D721Med (cell line): ENCODE measurements at regions not wholly inside any gene's neighbourhood (a gene's known extent, or its start where the extent isn't known, plus 50 kb on each side); places are given as distances from the start of the nearest gene placed in this dataset.

Experiments
- DNase-seq: peaks from one replicate; pipeline ENCODE4 v3.0.0; 2011; ENCODE audit warnings: low spot score; ENCODE audit not compliant: insufficient read length
- FAIRE-seq: peaks from 2 replicates; lab custom pipeline; 2011; peaks lifted over from hg19 to GRCh38; lab: Jason Lieb, UNC
- TF ChIP-seq, protein P1 (sequence below): IDR thresholded peaks from 2 replicates; pipeline ENCODE4 v1.5.1; 2012; ENCODE audit warnings: mild to moderate bottlenecking, control low read depth; ENCODE audit not compliant: insufficient read depth; ENCODE audit errors: missing control alignments

DNA sequence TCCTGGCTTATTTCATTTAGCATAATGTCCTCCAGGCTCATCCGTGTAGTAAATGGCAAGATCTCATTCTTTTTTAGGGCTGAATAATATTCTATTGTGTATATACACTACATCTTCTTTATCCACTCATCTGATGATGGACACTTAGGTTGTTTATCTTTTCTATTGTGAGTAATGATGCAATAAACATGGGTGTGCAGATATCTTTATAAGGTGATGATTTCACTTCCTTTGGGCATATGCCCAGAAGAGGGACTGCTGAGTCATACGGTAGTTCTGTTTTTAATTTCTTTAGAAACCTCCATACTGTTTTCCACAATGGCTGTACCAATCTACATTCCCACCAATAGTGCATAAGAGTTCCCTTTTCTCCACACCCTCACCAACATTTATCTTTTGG lies 317.6 kb upstream of the CNKSR2 start:
- TF ChIP-seq, protein P1, sequence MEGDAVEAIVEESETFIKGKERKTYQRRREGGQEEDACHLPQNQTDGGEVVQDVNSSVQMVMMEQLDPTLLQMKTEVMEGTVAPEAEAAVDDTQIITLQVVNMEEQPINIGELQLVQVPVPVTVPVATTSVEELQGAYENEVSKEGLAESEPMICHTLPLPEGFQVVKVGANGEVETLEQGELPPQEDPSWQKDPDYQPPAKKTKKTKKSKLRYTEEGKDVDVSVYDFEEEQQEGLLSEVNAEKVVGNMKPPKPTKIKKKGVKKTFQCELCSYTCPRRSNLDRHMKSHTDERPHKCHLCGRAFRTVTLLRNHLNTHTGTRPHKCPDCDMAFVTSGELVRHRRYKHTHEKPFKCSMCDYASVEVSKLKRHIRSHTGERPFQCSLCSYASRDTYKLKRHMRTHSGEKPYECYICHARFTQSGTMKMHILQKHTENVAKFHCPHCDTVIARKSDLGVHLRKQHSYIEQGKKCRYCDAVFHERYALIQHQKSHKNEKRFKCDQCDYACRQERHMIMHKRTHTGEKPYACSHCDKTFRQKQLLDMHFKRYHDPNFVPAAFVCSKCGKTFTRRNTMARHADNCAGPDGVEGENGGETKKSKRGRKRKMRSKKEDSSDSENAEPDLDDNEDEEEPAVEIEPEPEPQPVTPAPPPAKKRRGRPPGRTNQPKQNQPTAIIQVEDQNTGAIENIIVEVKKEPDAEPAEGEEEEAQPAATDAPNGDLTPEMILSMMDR, result no peak
- FAIRE-seq (no peak), DNase-seq (no peak)

DNA sequence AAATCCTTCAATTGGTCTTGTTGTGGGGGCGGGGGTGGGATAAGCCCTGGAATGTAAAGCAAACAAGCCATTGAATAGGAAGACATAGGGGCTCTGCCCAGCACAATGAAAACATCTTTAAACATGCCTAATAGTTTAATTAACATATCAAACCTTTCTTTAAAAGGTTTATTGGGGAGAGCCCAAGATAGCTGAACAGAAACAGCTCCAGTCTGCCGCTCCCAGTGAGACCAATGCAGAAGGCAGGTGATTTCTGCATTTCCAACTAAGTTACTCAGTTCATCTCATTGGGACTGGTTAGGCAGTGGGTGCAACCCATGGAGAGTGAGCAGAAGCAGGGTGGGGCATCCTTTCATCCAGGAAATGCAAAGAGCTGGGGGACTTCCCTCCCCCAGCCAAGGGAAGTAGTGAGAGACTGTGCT lies 327.2 kb upstream of the CNKSR2 start:
- no peak for FAIRE-seq
- TF ChIP-seq, protein P1, result no peak
- no peak for DNase-seq

DNA sequence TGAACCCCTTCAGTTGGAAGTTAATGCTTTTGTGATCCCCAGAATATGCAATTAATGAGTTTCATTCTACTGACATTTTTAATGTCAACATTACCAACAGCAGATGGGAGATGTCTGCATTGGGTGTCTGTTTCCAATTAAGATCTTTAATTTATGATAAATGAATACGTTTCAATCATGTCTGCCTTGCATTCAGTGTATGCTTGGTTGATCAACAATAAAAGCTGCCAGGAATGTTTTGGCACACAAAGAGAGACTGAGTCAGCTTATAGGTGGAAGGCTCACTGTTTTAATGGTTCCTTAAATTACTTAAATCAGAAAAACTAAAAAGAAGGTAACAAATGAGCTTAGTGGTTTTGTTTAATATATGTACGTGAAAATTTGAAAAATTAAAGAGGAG lies 359.9 kb upstream of the CNKSR2 start:
- no peak for FAIRE-seq
- no peak for DNase-seq
- TF ChIP-seq, protein P1, result no peak

DNA sequence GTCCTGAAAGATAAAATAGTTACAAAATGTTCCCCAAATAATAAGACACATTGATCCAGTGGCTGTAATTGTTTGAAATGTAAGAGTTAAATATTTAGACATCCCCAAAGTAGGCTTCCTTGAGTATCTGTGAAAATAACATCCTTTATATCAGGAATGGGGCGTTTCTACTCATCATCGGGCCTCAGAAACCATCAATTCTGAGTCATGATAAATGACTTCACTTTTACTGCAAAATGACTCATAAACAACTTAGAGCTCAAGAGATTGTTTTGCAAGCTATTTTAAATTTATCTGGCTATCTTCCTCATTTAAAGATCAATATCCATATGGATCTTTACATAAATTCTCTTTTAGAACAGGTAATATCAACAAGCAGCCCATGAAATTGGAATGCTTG lies 369.4 kb upstream of the CNKSR2 start:
- DNase-seq (no peak), FAIRE-seq (no peak)
- TF ChIP-seq, protein P1, result no peak

DNA sequence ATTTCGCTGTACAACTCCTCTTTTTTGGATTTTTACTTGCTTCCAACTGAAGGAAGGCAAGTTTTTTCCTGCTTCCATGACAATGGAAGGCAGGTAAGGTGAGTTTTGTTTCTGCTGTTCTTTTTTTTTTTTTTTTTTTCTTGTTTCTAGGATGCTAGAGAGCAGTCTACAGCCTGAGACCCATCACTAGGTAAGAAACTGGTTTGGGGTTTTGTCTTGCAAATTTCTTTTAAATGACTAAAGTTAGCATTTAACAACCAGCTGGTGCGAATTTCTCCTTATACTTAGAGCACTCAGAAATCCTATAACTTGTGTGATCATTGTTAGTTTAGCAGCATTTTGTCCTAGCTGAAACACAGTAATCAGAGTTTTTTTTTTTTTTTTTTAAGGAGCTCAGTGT lies 378.4 kb upstream of the CNKSR2 start:
- TF ChIP-seq, protein P1, result no peak
- FAIRE-seq (no peak), DNase-seq (no peak)

DNA sequence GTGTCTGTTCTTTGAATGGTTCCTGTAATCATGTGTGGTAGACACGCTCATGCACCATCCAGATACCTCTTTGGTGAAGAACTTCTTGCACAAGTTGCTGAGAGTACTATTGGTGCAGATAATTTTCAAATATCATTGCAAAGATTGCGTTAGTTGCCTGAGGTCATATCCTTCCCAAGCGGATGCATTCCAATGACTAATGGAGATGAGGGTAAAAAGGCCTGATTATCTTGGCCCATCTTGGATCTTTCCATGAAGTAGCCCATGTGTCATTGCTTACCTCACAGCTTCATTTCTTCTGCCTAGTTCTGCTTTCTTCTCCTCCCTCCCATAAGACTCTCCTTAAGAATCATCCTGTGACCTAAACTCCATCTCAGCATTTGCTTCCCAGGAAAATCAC lies 384.9 kb upstream of the CNKSR2 start:
- TF ChIP-seq, protein P1, result no peak
- no peak for DNase-seq
- no peak for FAIRE-seq

DNA sequence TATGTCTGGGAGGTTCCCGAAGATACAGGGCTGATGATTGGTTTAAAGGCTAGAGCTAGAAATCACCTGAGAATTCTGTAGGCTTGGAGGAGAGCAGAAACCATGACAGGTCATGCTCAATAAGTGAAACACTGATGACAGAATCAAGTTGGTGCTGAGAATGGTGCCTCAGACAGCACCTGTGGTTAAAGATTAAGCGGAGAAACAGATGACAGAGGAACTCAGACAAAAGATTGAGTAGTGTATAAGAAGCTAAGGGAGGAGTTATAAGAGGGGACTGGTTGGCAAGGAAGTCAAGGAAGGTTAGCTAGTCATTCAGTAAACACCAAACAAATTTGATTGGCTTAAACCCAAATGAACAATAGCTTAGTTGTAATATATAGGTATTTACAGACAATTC lies 385.4 kb upstream of the CNKSR2 start:
- FAIRE-seq (no peak), DNase-seq (no peak)
- TF ChIP-seq, protein P1, result no peak
